Activated CD4-positive, alpha-beta T cell treated with anti-CD3 and anti-CD28 coated beads, Interleukin-2, amount 50 U/mL, for 48 hours (primary cell): ENCODE measurements at regions not wholly inside any gene's neighbourhood (a gene's known extent, or its start where the extent isn't known, plus 50 kb on each side); places are given as distances from the start of the nearest gene placed in this dataset.
"Not testable (repeated sequence)": the region's sequence is repeated elsewhere in the genome, so short reads cannot be mapped to it uniquely, and the experiment has no call there.

Experiments
- DNase-seq, 2 experiments: peaks; one replicate each; pipeline ENCODE4 v3.0.0-alpha.2; 2020

DNA sequence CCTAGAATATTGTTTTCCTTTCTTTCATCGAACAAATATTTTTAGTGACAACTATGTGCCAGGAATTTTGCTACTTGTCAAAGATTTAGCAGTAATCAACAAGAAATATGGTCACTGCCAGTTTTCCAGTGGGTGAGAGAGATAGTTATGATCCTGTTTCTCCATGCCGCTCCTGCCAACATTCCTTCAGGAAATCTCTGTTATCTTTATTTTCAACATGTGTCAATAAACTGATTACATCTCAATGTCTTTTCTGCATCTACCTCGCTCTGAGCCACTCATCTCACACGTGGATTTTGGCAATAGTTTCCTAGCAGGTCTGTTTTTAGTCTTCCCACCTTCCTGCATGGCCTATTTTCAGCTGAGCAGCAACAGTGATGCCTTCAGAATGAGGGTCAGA, 650.0 kb upstream of the STXBP6 start:
- no peak for DNase-seq

DNA sequence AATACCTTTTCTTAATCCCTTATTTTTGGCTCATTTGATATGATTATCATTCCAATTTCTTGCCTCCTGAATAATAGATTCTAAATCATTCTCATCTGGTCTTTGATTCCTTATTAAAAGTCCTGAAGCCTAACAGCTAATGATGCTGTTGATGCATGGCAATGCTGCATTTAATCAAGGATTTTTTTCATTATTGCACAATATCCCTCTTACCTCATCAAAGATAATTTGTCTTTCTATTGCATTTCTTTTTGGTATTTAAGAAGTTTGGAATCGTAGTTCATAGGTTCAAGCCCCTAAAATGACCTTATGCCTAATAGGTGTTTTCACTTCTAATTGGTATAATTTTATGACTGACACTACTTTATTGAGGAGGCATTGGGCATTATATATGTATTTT, 648.2 kb upstream of the STXBP6 start:
- no peak for DNase-seq

DNA sequence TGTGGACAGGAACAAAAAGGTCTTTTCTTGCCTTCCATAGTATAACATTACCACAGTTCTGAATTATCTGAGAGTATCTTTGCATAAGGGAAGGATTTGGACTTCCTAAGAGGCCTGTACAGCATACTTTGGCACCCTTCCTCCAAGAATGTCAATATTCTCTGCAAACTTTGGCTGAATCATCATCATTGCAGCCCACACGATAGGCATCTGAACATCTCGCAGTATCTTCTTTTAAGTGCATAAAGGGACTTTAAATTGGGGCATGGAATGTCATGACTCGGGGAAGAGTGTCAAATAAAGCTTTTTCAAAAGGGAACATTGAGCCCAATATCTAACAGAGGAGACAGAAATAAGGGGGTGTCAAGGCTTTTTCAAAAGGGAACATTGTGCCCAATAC, 646.2 kb upstream of the STXBP6 start:
- no peak for DNase-seq

DNA sequence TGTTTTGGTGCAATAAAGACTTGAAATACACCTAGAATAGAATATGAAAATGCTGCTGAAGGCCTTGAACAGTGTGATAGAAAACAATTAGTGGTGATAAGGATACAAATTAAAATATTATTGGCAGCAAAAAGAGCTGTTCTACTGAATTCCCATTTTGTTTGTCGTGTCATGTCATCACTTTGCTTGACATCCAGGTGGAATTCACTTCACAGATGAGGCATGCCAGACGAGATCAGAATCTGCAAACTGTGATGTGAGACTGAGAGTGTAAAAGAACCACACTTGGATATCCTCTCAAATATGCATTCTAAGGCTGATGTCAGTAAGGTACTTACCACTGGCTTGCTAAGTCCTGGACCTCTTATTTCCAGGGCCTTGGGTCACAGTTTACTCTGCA, 635.1 kb upstream of the STXBP6 start:
- no peak for DNase-seq

DNA sequence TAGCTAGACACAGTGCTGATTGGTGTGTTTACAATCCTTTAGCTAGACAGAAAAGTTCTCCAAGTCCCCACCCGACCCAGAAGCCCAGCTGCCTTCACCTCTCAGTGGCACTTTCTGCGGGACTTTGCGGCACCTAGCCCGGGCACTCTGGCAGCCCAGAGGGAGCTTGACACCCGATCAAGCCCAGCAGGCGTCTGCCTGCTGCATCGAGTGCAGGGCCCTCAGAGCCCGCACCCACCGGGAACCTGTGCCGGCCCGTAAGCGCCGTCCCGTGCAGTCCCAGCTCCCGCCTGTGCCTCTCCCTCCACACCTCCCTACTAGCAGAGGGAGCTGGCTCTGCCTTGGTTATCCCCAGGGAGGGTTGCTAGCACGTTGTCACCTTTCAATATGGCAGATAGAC, 631.0 kb upstream of the STXBP6 start:
- no peak for DNase-seq

DNA sequence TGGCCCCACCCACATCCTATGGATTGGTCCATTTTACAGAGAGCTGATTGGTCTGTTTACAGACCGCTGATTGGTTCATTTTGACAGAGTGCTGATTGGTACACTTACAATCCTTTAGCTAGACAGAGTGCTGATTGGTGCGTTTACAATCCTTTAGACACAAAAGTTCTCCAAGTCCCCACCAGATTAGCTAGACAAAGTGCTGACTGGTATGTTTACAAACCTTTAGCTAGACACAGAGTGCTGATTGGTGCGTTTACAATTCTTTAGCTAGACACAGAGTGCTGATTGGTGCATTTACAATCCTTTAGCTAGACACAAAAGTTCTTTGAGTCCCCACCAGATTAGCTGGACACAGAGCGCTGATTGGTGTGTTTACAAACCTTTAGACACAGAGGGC, 630.6 kb upstream of the STXBP6 start:
- DNase-seq: not testable (repeated sequence)

DNA sequence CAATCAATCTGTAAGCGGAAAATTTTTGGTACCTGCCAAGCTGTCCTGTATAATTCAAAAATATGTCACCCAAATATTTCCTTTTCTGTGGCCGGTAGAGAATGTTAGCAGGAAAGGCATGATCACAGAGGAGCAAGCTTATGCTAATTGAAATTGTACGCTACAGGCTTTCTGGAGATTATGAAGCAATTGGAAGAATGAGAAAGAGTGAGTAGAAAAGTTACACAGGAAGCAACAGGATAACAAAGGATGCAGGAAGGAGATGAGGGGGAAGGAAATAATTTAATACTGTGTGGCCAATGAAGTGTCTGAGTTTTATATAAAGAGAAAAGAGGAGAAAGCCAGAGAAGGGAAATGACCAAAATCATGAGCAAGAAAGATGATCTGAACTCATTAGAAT, 627.2 kb upstream of the STXBP6 start:
- DNase-seq: no peak

DNA sequence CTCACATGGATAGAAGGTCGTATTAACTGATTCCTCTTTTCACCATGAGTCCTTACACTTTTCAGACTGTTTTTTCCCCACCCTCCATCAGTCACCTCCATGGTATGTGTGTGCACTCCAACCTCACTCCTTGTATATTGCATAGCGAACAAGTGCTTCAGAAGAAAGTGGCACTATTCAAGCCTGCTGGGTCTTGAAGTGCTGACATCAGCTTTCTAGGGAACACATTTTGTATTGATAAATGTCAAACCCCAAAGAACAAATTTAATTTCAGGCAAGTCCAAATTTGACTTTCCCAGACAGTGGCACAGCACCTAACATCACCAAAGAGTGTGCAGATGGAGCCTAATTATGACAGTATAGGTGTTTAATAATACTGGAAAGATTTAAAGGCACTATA, 617.4 kb upstream of the STXBP6 start:
- DNase-seq: no peak

DNA sequence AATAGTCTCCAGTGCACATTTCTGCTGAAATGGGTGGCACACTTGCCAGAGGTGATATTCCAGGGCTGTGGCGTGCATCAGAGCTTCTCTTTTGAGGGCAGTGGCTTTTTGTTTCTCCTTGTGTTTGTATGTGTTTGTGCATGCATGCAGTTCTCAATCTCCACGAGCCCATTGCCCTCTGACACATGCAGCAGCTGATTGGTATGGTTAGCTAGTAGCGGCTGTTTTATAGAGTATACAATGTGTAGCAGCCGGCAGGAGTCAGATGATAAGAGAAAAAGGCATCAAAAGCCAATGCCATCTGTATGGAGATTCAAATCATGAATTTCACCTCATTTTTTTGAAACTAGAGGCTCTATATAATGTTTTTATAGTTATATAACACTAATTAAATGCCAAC, 616.9 kb upstream of the STXBP6 start:
- no peak for DNase-seq

DNA sequence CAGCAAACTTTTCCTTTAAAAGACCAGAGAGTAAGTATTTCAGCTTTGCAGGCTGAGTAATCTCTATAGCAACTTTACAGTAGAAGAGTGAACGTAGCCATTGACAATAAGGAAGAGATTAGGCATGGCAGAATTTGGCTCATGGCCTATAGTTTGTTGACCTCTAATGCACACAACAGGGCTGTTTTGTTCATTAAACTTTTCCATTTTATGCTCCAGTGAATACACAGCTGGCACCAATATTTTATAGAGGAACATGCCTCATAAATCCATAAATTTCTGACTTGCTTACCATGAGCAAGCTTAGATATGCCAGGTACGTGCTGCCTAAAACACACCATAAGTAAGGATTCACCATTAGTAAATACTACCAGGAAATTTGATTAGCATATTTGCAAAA, 609.0 kb upstream of the STXBP6 start:
- DNase-seq: no peak

DNA sequence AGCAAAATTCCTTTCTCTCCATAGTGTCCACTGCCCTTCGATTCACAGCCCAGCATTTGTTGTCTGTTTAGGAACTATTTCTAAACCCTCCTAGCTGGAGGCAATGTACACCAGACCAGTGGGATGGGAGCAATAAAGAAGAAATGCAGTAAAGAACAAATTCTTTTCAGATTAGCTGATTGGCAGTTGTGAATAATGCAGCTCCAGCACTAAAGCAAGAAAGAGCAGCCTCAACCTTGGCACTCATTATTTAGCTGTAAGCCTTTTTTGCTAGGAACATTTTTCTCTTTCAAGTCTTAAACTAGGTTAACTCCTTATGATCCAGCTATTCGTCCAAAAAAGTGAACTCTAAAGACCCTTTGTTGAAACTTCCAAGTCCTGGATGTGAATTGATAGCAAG, 580.5 kb upstream of the STXBP6 start:
- no peak for DNase-seq

DNA sequence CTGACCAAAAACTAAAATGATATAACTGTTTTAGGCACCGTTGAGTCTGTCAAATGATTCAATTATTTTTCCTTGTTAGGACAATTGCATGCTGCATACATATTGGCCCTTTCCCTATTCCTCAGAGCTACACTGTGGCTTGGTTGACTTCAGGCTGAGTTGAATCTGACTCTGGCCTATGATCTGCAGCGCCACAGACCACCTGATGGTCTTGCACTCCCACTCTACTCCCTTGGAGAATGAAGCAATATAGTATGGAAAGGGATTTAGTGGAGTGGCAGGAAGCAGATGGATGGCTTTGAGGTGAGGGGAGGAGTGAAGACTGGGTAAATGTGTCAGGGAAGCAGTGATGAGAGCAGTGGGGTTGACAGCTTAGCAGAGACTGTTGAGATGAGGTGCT, 579.0 kb upstream of the STXBP6 start:
- DNase-seq: no peak

DNA sequence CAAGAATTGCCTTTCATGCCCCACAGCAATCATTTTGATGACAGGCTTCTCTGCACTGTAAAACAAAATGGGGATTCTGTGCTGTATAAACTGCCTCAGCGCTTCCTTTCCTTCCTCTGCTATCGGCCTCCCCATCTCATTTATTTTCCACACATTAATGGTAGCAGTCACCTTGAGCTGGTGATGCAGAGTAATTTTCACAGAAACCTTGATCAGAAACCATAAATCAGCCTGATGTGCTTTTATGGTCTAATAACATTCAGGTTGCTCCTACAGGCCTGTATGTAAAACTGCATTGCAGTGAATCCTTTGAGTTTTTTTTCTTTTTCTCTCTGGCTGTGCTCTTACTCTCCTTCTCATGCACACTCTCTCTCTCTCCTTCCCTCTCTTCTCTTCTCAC, 578.4 kb upstream of the STXBP6 start:
- DNase-seq: no peak

DNA sequence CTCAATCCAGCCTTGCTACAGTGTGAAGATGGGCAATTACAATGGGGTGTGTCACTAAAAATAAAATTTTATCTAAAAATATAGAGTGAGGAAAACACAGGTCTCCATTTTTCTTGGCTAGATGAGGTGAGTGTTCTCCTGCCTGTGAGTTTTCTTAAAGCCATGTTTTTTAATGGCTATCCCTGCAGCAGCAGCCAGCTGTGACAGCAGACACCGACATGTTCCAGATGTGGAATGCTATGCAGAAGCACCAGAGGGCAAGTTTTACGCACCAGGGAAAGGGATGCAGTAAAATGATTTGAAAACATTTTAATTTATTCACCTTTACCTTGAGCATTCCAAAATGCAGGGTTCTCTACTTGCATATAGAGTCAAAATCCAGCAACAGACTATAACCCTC, 577.0 kb upstream of the STXBP6 start:
- no peak for DNase-seq

DNA sequence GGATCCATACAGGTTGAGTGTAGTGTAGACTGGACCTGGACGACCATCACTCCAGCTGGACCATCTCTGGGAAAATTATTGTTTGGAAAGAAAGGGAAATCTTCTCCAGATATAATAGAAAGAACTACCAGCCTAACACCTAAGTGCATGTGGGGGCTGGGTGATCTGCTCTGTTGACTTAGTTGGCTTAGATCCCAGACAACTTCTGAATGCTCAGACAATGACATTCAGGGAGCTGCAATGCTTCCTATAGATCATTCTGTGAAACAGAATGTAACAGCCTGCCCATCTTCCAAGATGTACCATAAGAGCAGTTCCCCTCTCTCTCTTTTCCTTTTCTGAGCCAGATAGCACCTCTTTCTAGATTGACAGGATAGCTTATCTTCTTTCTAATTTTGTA, 572.8 kb upstream of the STXBP6 start:
- DNase-seq: no peak

DNA sequence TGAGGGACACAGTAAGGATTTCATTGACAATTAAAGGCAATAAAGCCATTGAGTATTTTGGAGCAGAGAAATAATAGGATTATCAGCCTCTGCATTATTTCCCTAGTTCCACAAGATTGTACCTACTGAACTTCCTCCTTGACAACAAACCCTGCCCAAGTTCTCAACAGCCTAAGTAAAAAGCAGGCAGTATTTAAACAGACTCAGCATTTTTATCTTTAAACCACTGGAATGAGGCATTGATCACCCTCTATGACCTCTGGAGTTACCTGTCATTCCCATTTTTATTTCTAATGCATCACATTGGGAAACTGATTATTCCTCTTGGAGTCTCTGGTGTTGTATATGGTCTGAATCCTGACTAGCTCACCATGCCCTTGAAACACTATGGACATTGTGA, 570.6 kb upstream of the STXBP6 start:
- DNase-seq: no peak

DNA sequence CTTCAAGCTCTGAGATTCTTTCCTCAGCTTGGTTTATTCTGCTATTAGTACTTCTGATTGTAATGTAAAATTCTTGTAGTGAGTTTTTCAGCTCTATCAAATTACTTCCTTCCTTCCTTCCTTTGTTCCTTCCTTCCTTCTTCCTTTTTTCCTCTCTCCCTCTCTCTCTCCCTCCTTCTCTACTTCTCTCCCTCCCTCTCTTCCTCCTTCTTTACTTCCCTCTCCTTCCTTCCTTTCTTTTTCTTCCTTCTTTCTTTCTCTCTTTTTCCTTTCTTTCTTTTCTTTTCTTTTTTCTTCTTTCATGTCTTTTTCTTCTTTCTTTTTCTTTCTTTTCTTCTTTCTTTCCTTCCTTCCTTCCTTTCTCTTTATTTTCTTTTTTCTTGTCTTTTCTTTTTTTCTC, 565.2 kb upstream of the STXBP6 start:
- no peak for DNase-seq

DNA sequence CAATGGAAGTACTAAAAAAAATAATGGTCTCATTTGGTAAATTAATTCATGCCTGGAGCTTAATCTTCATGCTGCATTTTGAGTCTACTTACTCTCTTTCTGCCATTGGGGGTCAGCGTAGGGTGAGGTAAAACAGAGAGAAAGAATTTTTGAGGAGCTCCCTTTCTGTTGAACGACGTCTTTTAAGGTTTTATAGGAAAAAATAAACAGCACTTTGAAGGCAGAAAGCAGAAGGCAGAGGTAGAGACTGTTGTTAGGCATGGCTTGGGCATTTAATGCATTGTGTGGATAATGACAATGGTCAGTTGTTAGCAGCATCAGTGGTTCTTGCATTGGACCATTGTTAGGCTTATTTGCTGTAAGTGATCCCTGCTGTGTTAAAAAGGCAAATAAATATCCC, 557.2 kb upstream of the STXBP6 start:
- no peak for DNase-seq

DNA sequence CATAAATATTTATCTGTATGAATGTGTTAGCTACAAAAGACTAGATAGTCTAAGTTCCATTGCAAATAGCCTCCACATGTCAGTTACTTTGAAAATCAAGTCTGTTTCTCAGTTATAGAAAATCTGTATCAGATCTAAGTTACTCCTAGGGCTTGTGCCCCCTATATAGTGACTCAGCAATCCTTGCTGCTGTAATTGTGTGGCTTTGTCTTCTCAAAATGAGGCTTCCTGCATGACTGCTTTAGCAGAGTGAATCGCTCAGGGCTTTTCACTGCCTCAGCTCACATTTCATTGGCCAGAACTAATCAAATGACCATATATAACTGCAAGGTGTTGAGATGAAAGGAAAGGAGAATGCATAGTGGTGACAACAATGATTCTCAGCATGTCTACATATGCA, 552.2 kb upstream of the STXBP6 start:
- DNase-seq: no peak

DNA sequence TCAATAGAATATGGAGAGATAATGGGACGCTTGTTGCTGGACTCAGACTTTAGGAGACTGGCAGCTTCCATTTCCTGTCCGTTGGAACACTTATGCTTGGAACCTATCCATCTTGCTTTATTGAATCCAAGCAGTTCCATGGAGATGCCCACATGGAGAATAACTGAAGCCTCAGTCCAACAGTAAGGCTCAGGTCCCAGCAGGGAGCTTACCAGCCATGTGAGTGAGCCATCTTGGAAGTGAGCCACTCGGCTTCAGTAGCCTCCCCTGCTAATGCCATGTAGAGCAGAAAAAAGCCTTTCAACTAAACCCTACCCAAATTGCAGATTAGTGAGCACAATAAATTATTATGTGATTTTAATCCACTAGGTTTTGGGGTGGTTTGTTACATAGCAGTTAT, 538.8 kb upstream of the STXBP6 start:
- no peak for DNase-seq

DNA sequence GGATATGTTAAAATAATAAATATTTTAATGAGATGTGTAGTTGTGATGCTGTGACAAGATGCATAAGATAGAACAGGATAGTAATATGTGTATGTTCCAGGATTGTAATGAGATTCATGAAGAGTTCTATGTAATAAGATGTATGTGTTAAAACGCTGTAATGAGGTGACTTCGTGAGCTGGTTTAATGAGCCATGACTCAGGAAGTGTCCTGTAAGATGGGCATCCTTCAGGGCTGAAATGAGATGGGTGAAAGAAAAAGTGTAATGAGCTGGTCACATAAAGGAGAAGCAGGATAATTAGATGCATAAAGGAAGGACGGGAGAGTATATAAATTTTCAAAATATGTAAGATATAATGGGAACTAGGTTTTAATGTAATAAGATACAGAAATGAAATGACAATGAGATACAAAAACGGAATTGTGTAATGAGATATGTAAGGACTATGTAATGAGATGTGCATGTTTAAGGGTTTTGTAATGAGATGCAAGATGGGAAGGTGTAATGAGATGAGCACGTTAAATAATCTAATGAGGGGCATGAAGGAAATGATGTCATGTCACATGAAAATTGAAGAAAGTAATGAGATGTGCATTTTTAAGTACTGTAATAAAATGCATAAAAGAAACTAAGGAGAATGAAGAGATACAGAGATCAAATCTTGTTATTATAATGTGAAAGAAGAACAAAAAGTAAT, 524.8 kb upstream of the STXBP6 start:
- DNase-seq: no peak

DNA sequence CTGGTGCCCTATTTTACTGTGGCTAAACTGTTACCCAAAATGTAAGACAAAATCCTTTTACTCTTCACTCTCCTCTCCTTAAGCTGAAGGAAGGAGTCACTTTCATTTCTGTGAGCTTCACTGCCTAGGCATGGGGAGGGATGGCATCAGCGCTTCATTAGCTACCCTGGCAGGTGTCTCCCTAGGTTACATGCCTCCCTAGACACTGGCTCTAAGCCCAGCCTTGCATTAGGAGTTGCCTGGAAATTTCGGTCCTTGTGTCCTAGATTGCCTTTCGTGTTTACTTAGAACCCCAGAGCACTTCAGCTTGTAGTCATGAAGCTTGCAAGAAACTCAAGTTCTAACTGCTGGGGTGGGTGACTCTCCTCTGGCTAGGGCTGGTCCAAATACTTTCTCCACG, 520.5 kb upstream of the STXBP6 start:
- no peak for DNase-seq

DNA sequence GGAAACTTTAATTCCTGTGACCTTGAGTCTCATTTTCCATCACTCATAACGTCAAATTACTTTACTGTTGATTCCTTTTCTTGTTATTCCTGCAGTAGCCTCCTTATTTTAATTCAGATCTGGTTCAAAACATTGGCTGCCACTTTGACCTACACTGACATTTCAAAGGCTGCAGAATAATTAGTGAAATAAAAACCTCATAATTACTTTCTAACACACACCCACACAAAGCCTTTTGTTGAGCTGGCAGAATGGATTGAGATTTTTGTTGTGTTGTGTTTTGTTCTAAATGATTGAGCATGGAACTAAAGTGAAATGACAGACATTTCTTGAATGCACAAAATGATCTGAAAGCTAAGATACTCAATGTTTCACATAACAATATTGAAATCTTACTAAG, 507.5 kb upstream of the STXBP6 start:
- DNase-seq: no peak

DNA sequence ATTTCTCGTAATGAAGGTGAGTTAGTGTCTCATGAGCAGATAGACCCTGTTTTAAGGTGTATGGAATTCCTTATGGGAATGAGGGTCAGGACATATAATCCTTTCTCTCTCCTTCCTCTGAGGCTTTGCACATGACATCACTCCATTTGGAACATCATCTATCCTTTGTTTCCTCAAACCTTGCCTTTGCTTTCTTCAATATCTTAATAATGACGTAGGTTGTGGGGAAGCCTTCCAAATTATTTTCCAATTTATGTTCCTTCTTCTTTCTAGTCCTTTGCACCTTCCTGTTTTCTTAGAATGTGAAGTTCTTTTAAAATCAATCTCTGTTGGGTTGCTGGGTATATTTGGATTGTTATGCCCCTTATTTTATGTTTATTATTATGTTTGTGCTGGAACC, 502.9 kb upstream of the STXBP6 start:
- DNase-seq: no peak

DNA sequence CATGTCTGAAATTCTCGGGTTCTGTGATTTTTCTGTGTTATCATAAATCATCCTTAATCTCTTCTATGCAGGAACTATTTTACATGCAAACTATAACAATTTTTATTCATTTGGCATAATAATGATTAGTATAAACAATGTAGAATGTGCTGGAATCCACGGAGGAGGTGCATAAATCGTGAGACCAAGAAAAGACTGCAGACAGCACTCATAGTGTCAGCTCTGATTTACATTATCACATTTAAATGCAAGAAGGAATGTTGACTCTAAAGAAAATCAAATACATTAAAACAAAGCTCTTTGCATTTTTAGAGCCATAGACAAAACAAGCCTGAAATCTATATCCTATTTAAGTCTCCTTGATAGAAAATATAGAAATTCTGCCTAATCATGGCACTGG, 501.7 kb upstream of the STXBP6 start:
- no peak for DNase-seq

DNA sequence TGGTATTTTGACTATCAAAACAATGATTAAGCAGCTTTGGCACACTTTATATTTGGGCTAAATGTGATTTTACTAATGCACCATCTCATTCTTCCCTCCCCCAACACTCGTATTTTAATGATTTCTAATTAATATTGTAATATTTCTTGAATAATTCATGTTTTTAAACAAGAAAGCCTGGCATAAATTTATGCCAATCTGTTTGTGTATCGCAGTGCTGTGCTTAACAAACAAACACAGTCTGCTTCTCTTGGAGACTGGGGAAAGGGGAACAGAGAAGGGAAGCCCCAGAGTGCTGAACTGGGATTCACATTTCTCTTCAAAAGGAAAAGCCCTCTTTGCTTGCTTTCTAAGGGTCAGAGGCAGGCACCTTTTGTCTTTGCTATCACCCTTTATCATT, 496.9 kb upstream of the STXBP6 start:
- DNase-seq: no peak
